OCI-LY3 (cell line): ENCODE measurements at regions not wholly inside any gene's neighbourhood (a gene's known extent, or its start where the extent isn't known, plus 50 kb on each side); places are given as distances from the start of the nearest gene placed in this dataset.

ENCODE experiments used
- H2AFZ ChIP-seq: fragments of 200-600, 300-600 bp; shearing (Covaris generic); 2 replicates; pipeline ENCODE4 v1.6.0; 2014; ENCODE audit warnings: antibody characterized with exemption, low read depth, low read length
- H3K27ac ChIP-seq: fragments of 200-600, 300-600 bp; sonication (generic); 2 replicates; pipeline ENCODE4 v1.5.1; 2014; ENCODE audit warnings: mild to moderate bottlenecking, low read length, moderate library complexity, mixed read lengths
- H3K27me3 ChIP-seq: fragments of 200-600, 300-600 bp; sonication (generic); 2 replicates; pipeline ENCODE4 v1.6.1; 2014; ENCODE audit warnings: low read depth, low read length, mixed read lengths
- H3K36me3 ChIP-seq: fragments of 200-600, 300-600 bp; sonication (generic); replicated peaks from 2 replicates; pipeline ENCODE3; 2014; ENCODE audit warnings: low read depth, low read length, mixed read lengths
- H3K4me1 ChIP-seq: fragments of 300-600, 200-600 bp; sonication (generic); 2 replicates; pipeline ENCODE4 v1.6.1; 2014; ENCODE audit warnings: low read length, mixed read lengths
- H3K4me2 ChIP-seq: fragments of 200-600, 300-600 bp; sonication (generic); 2 replicates; pipeline ENCODE4 v1.6.1; 2014; ENCODE audit warnings: low read length, mixed read lengths
- H3K4me3 ChIP-seq: fragments of 300-600, 200-600 bp; sonication (generic); 2 replicates; pipeline ENCODE4 v1.5.1; 2014; ENCODE audit warnings: antibody characterized with exemption, mild to moderate bottlenecking, low read length, moderate library complexity
- H3K79me2 ChIP-seq: fragments of 300-600, 200-600 bp; shearing (Covaris generic); 2 replicates; pipeline ENCODE4 v1.6.1; 2014; ENCODE audit warnings: mild to moderate bottlenecking, low read length, mixed read lengths
- H3K9ac ChIP-seq: fragments of 300-600, 200-600 bp; shearing (Covaris generic); 2 replicates; pipeline ENCODE4 v1.6.0; 2014; ENCODE audit warnings: mild to moderate bottlenecking, low read length, moderate library complexity
- H3K9me3 ChIP-seq: fragments of 200-600, 300-600 bp; shearing (Covaris generic); 2 replicates; pipeline ENCODE4 v1.6.1; 2014; ENCODE audit warnings: low read length, mixed read lengths; ENCODE audit not compliant: insufficient read depth
- H4K20me1 ChIP-seq: fragments of 200-600, 300-600 bp; sonication (generic); 2 replicates; pipeline ENCODE4 v1.6.1; 2016; ENCODE audit warnings: low read length, mixed read lengths; ENCODE audit not compliant: insufficient read depth
- CTCF ChIP-seq: fragments of 200-600, 300-600 bp; sonication (generic); IDR thresholded peaks from 2 replicates; pipeline ENCODE4 v1.5.1; 2014; ENCODE audit warnings: antibody characterized with exemption, low read length, low read depth
- EZH2phosphoT487 ChIP-seq: fragments of 200-600 bp; shearing (Covaris generic); IDR thresholded peaks from 2 replicates; pipeline ENCODE4 v1.6.1; 2018; ENCODE audit warnings: antibody characterized with exemption, mixed run types, low read depth

DNA sequence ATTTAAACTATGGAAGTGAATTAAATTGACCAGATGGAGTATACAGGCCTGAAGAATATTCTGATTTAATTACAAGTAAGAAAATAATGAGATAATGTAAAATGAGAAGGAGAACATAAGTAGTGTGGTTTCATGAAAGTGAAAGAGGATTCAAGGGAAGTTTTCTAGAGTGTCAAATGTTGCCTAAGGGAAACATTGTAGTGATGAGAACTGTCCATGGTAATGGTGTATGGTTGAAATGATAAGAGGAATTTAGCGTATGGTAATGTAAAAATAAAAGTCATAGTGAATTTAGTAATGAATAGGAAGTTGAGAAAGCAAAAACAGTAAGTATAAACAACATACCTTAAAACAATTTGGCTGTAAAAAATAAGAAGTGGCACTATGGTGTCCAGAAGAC lies 1954.6 kb upstream of the FLRT2 start:
- Histone ChIP-seq H3K27ac (no peak overlapping the region), H2AFZ (no peak overlapping the region), H3K27me3 (no peaks in the 10 kb centered on the region), H3K9ac (no peak overlapping the region), H3K4me1 (no peaks in the 10 kb centered on the region), H3K36me3 (no peaks in the 10 kb centered on the region), H3K9me3 (no peaks in the 10 kb centered on the region), H4K20me1 (no peaks in the 10 kb centered on the region), H3K4me3 (no peak overlapping the region), H3K4me2 (no peak overlapping the region), H3K79me2 (no peaks in the 10 kb centered on the region)
- TF ChIP-seq CTCF (no peak), EZH2phosphoT487 (no peak)

DNA sequence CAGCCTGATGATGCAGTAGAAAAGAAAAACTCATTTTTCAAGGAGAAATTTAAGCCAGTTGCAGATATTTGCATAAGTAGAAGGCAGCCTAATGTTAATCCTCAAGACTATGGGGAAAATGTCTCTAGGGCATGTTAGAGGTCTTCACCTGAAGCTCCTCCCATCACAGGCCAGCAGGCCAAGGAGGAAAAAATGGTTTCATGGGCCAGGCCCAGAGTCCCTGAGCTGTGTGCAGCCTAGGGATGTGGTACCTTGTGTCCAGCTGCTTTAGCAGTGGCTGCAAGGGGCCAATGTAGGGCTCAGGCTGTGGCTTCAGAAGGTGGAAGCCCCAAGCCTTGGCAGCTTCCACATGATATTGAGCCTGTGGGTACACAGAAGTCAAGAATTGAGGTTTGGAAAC lies 1946.7 kb upstream of the FLRT2 start:
- Histone ChIP-seq H3K27me3 (no peaks in the 10 kb centered on the region), H3K9me3 (no peaks in the 10 kb centered on the region), H3K4me3 (no peak overlapping the region), H3K36me3 (no peaks in the 10 kb centered on the region), H4K20me1 (no peaks in the 10 kb centered on the region), H3K4me1 (no peaks in the 10 kb centered on the region), H3K4me2 (no peak overlapping the region), H3K27ac (no peak overlapping the region), H3K79me2 (no peaks in the 10 kb centered on the region), H3K9ac (no peak overlapping the region), H2AFZ (no peak overlapping the region)
- TF ChIP-seq CTCF (no peak), EZH2phosphoT487 (no peak)

DNA sequence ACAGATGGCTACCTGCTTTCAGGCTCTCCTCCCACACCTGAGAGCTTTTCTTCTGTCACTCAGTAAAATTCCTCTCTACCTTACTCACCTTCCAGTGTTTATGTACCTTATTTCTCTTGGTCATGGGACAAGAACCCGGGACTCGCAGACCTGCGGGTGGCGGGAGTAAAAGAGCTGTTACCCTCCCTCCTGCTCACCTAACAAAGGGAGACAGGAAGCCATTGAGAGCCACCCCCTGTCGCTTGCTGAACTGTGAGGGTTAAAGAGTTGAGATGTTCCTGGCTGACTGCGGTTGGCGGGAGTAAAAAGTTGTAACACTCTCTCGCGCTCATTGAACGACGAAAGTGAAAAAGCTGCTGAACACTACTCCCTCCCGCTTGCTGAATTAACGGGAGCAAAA lies 1935.1 kb upstream of the FLRT2 start:
- Histone ChIP-seq H3K9ac (no peak overlapping the region), H4K20me1 (no peaks in the 10 kb centered on the region), H3K79me2 (no peaks in the 10 kb centered on the region), H3K4me3 (no peak overlapping the region), H3K27me3 (no peaks in the 10 kb centered on the region), H3K4me1 (no peaks in the 10 kb centered on the region), H3K27ac (no peak overlapping the region), H2AFZ (no peak overlapping the region), H3K4me2 (no peak overlapping the region), H3K36me3 (no peaks in the 10 kb centered on the region), H3K9me3 (no peaks in the 10 kb centered on the region)
- TF ChIP-seq EZH2phosphoT487, result no peak
- no peak for TF ChIP-seq CTCF

DNA sequence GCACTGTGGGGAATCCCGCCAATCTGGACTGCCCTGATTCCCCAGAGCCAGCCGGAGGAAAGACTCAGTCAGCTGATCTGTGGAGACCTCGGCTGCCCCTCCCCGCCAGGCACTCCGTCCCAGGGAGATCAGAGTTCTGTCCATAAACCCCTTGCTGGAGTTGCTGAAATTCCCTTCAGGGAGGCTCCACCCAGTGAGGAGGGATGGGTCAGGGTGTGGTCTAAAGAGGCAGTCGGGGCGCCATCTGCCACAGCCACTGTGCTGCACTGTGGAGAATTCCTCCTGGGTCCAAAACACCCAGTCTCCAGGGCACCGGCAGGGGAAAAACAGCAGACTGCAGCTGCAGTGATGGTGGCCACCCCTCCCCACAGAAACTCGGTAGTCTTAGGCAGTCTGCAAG lies 1922.3 kb upstream of the FLRT2 start:
- no peaks in the 10 kb centered on the region for H4K20me1 ChIP-seq
- H3K79me2 ChIP-seq, result no peaks in the 10 kb centered on the region
- H3K4me1 ChIP-seq, result no peaks in the 10 kb centered on the region
- H3K27ac ChIP-seq, result no peak overlapping the region
- H3K27me3 ChIP-seq, result no peaks in the 10 kb centered on the region
- no peaks in the 10 kb centered on the region for H3K36me3 ChIP-seq
- H3K9me3 ChIP-seq, result no peaks in the 10 kb centered on the region
- no peak overlapping the region for H3K9ac ChIP-seq
- no peak overlapping the region for H3K4me3 ChIP-seq
- H3K4me2 ChIP-seq, result no peak overlapping the region
- no peak overlapping the region for H2AFZ ChIP-seq
- TF ChIP-seq CTCF (no peak), EZH2phosphoT487 (no peak)
